ENCODE measurements at regions not wholly inside any gene's neighbourhood (a gene's known extent, or its start where the extent isn't known, plus 50 kb on each side); places are given as distances from the start of the nearest gene placed in this dataset.

DNA sequence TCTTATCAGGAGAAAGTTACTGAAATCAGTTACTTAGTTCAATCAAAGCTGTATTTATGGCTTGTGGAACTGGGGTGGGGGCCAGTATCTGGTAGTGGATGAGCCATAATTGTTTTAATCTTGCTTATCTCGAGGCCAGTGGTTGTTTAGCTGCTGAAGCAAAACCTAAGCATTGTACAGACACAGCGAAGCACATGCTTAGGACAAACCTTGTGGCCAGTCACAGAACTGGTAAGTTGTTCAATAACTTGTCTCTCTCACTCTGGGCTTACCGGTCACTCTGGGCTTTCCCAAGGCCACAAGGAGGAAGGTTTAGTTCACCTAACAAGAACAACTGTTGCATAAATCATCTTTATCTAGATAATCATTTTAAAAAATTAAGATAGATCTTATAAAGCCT lies 296.6 kb upstream of the NETO1 start:
- no peaks in the 10 kb centered on the region for H3K4me1 ChIP-seq (ENCODE audit: insufficient read depth, low read length, poor library complexity, severe bottlenecking)
- H3K4me2 ChIP-seq (ENCODE audit: low read depth, low read length, poor library complexity, severe bottlenecking): no peak overlapping the region
- peaks cover 3% of the 10 kb centered on the region; the same call in 1 of the 2 replicates for H3K9me3 ChIP-seq (ENCODE audit: insufficient read depth, low read depth, low read length)

DNA sequence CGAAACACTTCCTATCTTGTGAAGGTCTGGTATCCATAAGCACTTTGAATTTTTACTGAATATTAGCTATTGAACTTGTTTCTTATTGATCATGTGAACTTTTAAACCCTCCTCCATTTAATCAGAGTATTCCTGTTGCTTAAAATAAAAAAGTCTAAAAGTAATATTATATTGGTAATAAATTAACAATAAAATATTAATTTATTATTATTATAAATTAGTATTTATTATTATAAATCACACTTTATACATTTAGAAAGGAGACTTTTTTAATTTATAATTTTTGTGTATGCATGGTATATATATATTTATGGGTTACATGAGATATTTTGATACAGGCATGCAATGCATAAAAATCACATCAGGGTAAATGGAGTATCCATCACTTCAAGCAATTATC lies 295.4 kb upstream of the NETO1 start:
- no peaks in the 10 kb centered on the region for H3K4me1 ChIP-seq (ENCODE audit: insufficient read depth, low read length, poor library complexity, severe bottlenecking)
- H3K9ac ChIP-seq (ENCODE audit: low read depth, low read length, poor library complexity, severe bottlenecking): no peak overlapping the region
- TF ChIP-seq EZH2phosphoT487 (IDR thresholded peaks at IDR 0.05; ENCODE audit: borderline replicate concordance): no peak
- TF ChIP-seq, protein P1, sequence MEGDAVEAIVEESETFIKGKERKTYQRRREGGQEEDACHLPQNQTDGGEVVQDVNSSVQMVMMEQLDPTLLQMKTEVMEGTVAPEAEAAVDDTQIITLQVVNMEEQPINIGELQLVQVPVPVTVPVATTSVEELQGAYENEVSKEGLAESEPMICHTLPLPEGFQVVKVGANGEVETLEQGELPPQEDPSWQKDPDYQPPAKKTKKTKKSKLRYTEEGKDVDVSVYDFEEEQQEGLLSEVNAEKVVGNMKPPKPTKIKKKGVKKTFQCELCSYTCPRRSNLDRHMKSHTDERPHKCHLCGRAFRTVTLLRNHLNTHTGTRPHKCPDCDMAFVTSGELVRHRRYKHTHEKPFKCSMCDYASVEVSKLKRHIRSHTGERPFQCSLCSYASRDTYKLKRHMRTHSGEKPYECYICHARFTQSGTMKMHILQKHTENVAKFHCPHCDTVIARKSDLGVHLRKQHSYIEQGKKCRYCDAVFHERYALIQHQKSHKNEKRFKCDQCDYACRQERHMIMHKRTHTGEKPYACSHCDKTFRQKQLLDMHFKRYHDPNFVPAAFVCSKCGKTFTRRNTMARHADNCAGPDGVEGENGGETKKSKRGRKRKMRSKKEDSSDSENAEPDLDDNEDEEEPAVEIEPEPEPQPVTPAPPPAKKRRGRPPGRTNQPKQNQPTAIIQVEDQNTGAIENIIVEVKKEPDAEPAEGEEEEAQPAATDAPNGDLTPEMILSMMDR (conservative IDR thresholded peaks at IDR 0.05; ENCODE audit: low read length): no peak
- H3K4me2 ChIP-seq (ENCODE audit: low read depth, low read length, poor library complexity, severe bottlenecking): no peak overlapping the region
- H3K79me2 ChIP-seq (ENCODE audit: insufficient read depth, low read length): no peaks in the 10 kb centered on the region
- no peaks in the 10 kb centered on the region for H3K27me3 ChIP-seq (ENCODE audit: insufficient read depth, low read length, poor library complexity, severe bottlenecking)
- peaks cover 3% of the 10 kb centered on the region; the same call in 1 of the 2 replicates for H3K9me3 ChIP-seq (ENCODE audit: insufficient read depth, low read depth, low read length)
- no peak overlapping the region for H3K4me3 ChIP-seq (ENCODE audit: low read length, poor library complexity, severe bottlenecking)
- no peaks in the 10 kb centered on the region for H3K36me3 ChIP-seq (ENCODE audit: insufficient read depth, low read length)
- no peak overlapping the region for H2AFZ ChIP-seq (ENCODE audit: low read length)
- no peaks in the 10 kb centered on the region for H3F3A ChIP-seq (ENCODE audit: low read depth)
- H4K20me1 ChIP-seq (ENCODE audit: insufficient read depth, low read length, poor library complexity, severe bottlenecking): no peaks in the 10 kb centered on the region
- no peaks in the 10 kb centered on the region for H3K9me2 ChIP-seq (replicated peaks; ENCODE audit: low read depth, low read length)

More for the DNA sequence above, 296.6 kb upstream of the NETO1 start:
- Histone ChIP-seq H3K9me2 (replicated peaks; ENCODE audit: low read depth, low read length) (no peaks in the 10 kb centered on the region), H3K36me3 (ENCODE audit: insufficient read depth, low read length) (no peaks in the 10 kb centered on the region), H3K79me2 (ENCODE audit: insufficient read depth, low read length) (no peaks in the 10 kb centered on the region), H3K27me3 (ENCODE audit: insufficient read depth, low read length, poor library complexity, severe bottlenecking) (no peaks in the 10 kb centered on the region), H3F3A (ENCODE audit: low read depth) (no peaks in the 10 kb centered on the region), H2AFZ (ENCODE audit: low read length) (no peak overlapping the region), H3K4me3 (ENCODE audit: low read length, poor library complexity, severe bottlenecking) (no peak overlapping the region), H3K9ac (ENCODE audit: low read depth, low read length, poor library complexity, severe bottlenecking) (no peak overlapping the region), H4K20me1 (ENCODE audit: insufficient read depth, low read length, poor library complexity, severe bottlenecking) (no peaks in the 10 kb centered on the region)
- TF ChIP-seq EZH2phosphoT487 (IDR thresholded peaks at IDR 0.05; ENCODE audit: borderline replicate concordance): no peak
- TF ChIP-seq, protein P1 (conservative IDR thresholded peaks at IDR 0.05; ENCODE audit: low read length): no peak

DNA sequence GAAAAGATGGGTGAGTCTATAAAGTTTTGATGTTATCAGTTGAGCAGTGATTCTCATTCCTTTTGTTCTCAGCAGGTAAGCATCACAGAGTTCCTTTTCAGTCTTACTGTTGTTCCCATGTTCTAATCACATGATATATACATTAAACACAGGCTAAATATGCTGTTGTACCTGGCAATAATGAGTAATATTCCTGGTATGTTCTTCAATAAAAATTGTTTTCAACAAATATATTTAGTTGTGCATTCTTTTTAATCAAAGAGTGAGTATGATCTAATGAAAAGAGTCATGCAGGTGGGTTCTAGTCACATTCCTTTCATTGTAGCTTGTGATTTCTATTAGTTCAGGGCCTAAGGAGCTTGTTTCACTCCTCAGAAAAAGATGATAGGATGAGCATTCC lies 288.3 kb upstream of the NETO1 start:
- Histone ChIP-seq H3K4me2 (ENCODE audit: low read depth, low read length, poor library complexity, severe bottlenecking) (no peak overlapping the region), H3K9ac (ENCODE audit: low read depth, low read length, poor library complexity, severe bottlenecking) (no peak overlapping the region), H3F3A (ENCODE audit: low read depth) (no peaks in the 10 kb centered on the region), H3K79me2 (ENCODE audit: insufficient read depth, low read length) (no peaks in the 10 kb centered on the region), H3K9me2 (replicated peaks; ENCODE audit: low read depth, low read length) (no peaks in the 10 kb centered on the region), H3K4me1 (ENCODE audit: insufficient read depth, low read length, poor library complexity, severe bottlenecking) (no peaks in the 10 kb centered on the region), H2AFZ (ENCODE audit: low read length) (no peak overlapping the region), H3K36me3 (ENCODE audit: insufficient read depth, low read length) (no peaks in the 10 kb centered on the region), H3K9me3 (ENCODE audit: insufficient read depth, low read depth, low read length) (no peaks in the 10 kb centered on the region), H3K4me3 (ENCODE audit: low read length, poor library complexity, severe bottlenecking) (no peak overlapping the region), H3K27me3 (ENCODE audit: insufficient read depth, low read length, poor library complexity, severe bottlenecking) (no peaks in the 10 kb centered on the region), H4K20me1 (ENCODE audit: insufficient read depth, low read length, poor library complexity, severe bottlenecking) (no peaks in the 10 kb centered on the region)
- TF ChIP-seq EZH2phosphoT487 (IDR thresholded peaks at IDR 0.05; ENCODE audit: borderline replicate concordance): no peak
- TF ChIP-seq, protein P1 (conservative IDR thresholded peaks at IDR 0.05; ENCODE audit: low read length): no peak

Measured in Loucy (cell line).